22Rv1 (cell line): ENCODE measurements at regions not wholly inside any gene's neighbourhood (a gene's known extent, or its start where the extent isn't known, plus 50 kb on each side); places are given as distances from the start of the nearest gene placed in this dataset.

Experiments used
- CTCF ChIP-seq: fragments of 450-650 bp; IDR thresholded peaks from 2 replicates; pipeline ENCODE4 v1.5.1; 2017; ENCODE audit warnings: mild to moderate bottlenecking
- ZFX ChIP-seq: fragments of 450-650 bp; IDR thresholded peaks from 2 replicates; pipeline ENCODE4 v1.6.1; 2017; ENCODE audit warnings: antibody characterized with exemption, borderline replicate concordance

DNA sequence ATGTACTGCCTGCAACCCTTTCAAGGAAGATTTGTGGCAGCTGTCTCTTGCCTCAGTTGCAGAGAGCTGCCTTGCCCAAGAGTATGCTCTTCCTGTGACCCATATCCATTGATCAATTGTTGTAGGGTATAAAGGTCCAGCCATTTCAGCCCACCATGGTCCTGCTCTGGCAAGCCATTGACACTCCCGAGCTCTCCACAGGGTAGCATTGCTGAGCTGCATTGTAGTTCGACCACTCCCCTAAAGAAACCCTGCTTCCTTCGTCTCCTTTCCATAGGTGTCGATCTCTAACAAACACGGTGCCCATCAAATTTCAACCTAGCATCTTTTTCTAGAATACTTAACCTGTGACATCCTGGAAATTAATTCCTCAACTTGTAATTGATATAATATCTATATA, 104.9 kb upstream of the NDUFV2 start:
- TF ChIP-seq CTCF (no peak), ZFX (no peak)
